ENCODE measurements at regions not wholly inside any gene's neighbourhood (a gene's known extent, or its start where the extent isn't known, plus 50 kb on each side); places are given as distances from the start of the nearest gene placed in this dataset.

DNA sequence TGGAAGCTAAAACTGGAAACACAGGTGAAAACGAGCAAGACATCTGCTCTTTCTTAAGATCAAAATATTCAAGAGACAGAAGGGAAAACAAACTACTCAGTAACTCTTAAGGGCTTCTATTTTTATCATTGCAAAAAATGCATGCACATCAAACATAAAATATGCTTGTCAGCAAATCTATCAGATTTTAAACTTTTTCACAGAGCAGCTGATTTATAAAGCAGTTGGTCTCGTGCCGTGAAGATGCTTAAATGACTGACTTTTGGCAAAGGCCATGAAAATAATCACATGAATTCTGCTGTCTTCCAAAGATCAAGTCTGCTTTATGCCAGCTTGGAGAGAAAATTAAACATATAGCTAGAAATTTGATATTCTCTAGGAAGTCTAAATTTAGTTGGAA is 482.1 kb upstream of the HS3ST1 start:
- TF ChIP-seq CTCF (IDR thresholded peaks at IDR 0.05; ENCODE audit: borderline replicate concordance, insufficient read depth, low read depth, low read length) = no peak
- no peak overlapping the region for H3K4me3 ChIP-seq (ENCODE audit: low read depth, low read length)

DNA sequence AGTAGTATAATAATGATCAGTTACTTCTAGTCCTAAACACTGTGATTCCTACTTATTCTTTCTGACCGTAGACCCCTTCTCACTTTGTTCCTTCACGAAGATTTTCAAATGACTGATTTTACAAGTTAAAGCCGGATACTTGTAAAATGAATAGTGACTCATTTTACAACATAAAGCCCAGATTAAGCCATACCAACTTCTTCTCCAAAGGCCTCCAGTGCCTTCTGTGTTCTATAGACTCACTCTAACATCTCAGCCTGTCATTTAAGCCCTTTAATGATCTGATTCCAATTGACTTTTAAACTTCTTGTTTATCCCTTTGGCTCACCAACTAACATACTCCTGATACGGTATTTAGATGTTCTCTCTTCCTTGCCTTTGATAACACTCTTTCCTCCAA is 480.0 kb upstream of the HS3ST1 start:
- no peak for TF ChIP-seq CTCF (IDR thresholded peaks at IDR 0.05; ENCODE audit: borderline replicate concordance, insufficient read depth, low read depth, low read length)
- H3K4me3 ChIP-seq (ENCODE audit: low read depth, low read length) = no peak overlapping the region

DNA sequence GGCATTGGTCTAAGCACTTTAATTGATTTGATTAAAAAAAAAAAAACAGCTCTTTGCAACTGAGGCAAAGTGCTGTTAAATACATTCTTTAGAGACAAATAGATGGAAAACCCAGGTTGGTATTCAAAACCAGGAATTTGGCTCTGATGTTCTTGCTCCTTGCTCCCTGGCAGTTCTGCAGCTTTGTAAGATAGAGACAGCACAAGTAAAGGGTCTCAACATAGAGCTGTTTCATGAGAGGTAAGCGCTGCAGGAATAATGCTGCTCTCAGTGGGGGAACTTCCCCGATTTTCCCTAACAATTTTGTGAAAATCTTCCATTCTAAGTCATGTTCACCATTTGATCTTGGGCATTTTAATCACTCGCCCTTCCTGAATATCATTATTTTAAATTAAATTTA is 479.5 kb upstream of the HS3ST1 start:
- no peak for TF ChIP-seq CTCF (IDR thresholded peaks at IDR 0.05; ENCODE audit: borderline replicate concordance, insufficient read depth, low read depth, low read length)
- H3K4me3 ChIP-seq (ENCODE audit: low read depth, low read length) = no peak overlapping the region

DNA sequence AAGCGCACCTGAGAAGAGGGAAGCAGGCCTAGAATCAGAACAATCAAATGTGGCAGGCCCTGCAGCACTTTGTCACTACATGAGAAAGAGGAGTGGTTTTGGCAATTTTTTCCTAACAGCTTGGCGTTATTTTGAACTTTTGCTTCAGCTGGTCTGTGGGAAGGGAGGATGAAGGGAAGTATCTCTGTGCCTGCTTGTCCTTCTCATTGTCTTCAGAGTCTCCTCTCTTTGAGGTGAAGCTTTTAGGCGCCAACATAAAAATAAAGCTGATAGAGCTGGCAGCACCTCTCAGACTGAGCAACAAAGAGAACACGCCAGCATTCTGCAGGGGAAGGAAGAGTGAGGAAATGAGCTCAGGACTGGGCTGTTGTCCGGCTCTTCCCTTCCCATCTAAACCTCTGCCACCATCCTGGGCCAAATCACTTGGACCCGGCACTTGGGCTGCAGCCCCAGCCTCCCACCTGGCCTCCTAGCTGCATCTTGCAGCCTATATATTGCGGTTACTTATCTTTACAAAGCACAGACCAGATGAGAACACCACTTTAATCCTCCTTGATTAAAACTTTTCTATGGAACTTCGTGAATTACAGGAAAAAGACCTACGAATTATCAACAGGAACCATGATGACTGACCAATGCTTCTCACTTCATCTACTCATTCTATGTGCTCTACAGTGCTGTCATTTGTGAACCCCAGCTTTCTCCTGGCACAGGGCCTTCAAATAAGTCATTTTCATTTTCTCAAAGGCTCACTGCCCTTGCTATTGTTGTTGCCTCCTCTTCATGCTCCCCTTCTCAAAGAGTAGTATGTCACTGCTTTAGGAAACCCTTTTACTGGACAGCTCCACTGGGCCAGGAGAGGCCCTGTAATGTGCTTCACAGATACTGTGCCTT is 476.4 kb upstream of the HS3ST1 start:
- no peak for TF ChIP-seq CTCF (IDR thresholded peaks at IDR 0.05; ENCODE audit: borderline replicate concordance, insufficient read depth, low read depth, low read length)
- H3K4me3 ChIP-seq (ENCODE audit: low read depth, low read length) = no peak overlapping the region

DNA sequence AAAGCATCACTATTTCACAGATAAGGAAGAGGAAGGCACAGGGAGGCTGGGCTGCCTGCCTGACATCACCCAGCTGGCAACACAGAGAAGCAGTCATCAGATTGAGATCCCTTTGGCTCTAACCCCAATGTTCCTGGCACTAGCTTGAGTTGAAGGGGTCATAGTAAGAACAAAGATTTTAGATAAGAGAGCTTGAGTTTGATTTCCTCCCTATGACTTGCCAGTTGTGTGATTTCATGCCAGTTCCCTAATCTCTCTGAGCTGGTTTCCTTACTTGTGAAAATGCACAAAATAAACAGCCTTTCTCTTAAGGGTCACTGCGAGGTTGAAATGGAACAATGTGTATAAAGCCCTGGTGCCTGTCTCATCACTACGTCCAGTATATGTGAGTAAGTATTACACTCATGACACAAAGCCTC is 475.4 kb upstream of the HS3ST1 start:
- no peak for TF ChIP-seq CTCF (IDR thresholded peaks at IDR 0.05; ENCODE audit: borderline replicate concordance, insufficient read depth, low read depth, low read length)
- no peak overlapping the region for H3K4me3 ChIP-seq (ENCODE audit: low read depth, low read length)

DNA sequence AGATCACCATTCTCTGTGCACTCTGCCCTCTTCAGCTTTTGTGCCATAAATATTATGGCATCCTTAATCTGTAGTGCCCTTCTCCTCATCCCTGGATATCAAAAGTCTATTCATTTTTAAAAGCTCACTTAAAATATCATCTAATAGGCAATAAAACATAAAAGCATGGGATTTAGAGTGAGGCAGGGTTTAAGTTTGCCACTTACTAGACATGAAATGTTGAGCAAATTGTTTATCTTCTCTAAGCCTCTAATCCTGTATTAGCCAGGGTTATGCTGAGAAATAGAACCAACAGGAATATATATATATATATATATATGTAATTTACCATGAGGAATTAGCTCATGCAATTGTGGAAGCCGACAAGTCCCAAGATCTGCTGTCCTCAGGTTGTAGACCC is 472.4 kb upstream of the HS3ST1 start:
- TF ChIP-seq CTCF (IDR thresholded peaks at IDR 0.05; ENCODE audit: borderline replicate concordance, insufficient read depth, low read depth, low read length) = no peak
- H3K4me3 ChIP-seq (ENCODE audit: low read depth, low read length) = no peak overlapping the region

- TF ChIP-seq CTCF (IDR thresholded peaks at IDR 0.05; ENCODE audit: borderline replicate concordance, insufficient read depth, low read depth, low read length) = no peak
- no peak overlapping the region for H3K4me3 ChIP-seq (ENCODE audit: low read depth, low read length)
These were observed 471.7 kb upstream of the HS3ST1 start for GRCh38 chr4:11900359-11900758.

All from GM12875 (cell line).